GM20000 (cell line): ENCODE measurements at regions not wholly inside any gene's neighbourhood (a gene's known extent, or its start where the extent isn't known, plus 50 kb on each side); places are given as distances from the start of the nearest gene placed in this dataset.

Experiments used
- DNase-seq: peaks from one replicate; pipeline ENCODE4 v3.0.0; 2012; ENCODE audit warnings: low spot score
- CTCF ChIP-seq: IDR thresholded peaks from 2 replicates; pipeline ENCODE4 v1.5.1; 2012; ENCODE audit warnings: mild to moderate bottlenecking, control low read depth; ENCODE audit errors: extremely low read depth, missing control alignments

GRCh38 chr11:28616160-28616965 lies 508.2 kb downstream of the METTL15 start:
- DNase-seq: no peak
- TF ChIP-seq CTCF: no peak

GRCh38 chr11:28615542-28615941 lies 507.4 kb downstream of the METTL15 start:
- DNase-seq: no peak
- TF ChIP-seq CTCF: no peak

GRCh38 chr11:28606930-28607329 lies 498.7 kb downstream of the METTL15 start:
- no peak for TF ChIP-seq CTCF

GRCh38 chr11:28599656-28600055 lies 491.5 kb downstream of the METTL15 start:
- DNase-seq: no peak
- no peak for TF ChIP-seq CTCF

More at GRCh38 chr11:28606930-28607329, 498.7 kb downstream of the METTL15 start:
- DNase-seq: no peak

- TF ChIP-seq CTCF: no peak
- no peak for DNase-seq
Observed at GRCh38 chr11:28598531-28598930, 490.3 kb downstream of the METTL15 start.

GRCh38 chr11:28596816-28597215 lies 488.6 kb downstream of the METTL15 start:
- TF ChIP-seq CTCF: no peak
- DNase-seq: no peak

GRCh38 chr11:28592141-28592540 lies 484.0 kb downstream of the METTL15 start:
- no peak for DNase-seq
- TF ChIP-seq CTCF: no peak
